Liver (tissue), 3 donors: ENCODE measurements at regions not wholly inside any gene's neighbourhood (a gene's known extent, or its start where the extent isn't known, plus 50 kb on each side); places are given as distances from the start of the nearest gene placed in this dataset.

ENCODE experiments used
- EGR1 ChIP-seq, 2 donors: IDR thresholded peaks; 2 replicates each; pipeline ENCODE4 v1.6.1; 2016 to 2018; ENCODE audit warnings: antibody characterized with exemption in 2 of 2, low read depth in 2 of 2
- FOXA1 ChIP-seq: IDR thresholded peaks from 2 replicates; pipeline ENCODE4 v1.6.1; 2016; ENCODE audit warnings: antibody characterized with exemption
- FOXA2 ChIP-seq: IDR thresholded peaks from 2 replicates; pipeline ENCODE4 v1.6.1; 2016; ENCODE audit warnings: antibody characterized with exemption
- GABPA ChIP-seq, 2 donors: IDR thresholded peaks in 1 of 2; conservative IDR thresholded peaks in 1 of 2; 2 replicates each; pipeline ENCODE4 v1.6.1; 2016; ENCODE audit warnings: antibody characterized with exemption in 2 of 2, mild to moderate bottlenecking in 1 of 2, moderate library complexity in 1 of 2
- JUND ChIP-seq, 2 donors: IDR thresholded peaks; 2 replicates each; pipeline ENCODE4 v1.6.1; 2016; ENCODE audit warnings: antibody characterized with exemption in 2 of 2
- NR2F2 ChIP-seq: IDR thresholded peaks from 2 replicates; pipeline ENCODE4 v1.6.1; 2016; ENCODE audit warnings: antibody characterized with exemption
- RAD21 ChIP-seq, 2 donors: IDR thresholded peaks; 2 replicates each; pipeline ENCODE4 v1.6.1; 2016; ENCODE audit warnings: antibody characterized with exemption in 2 of 2, mild to moderate bottlenecking in 2 of 2
- SP1 ChIP-seq: IDR thresholded peaks from 2 replicates; pipeline ENCODE4 v1.6.1; 2018; ENCODE audit warnings: antibody characterized with exemption, mild to moderate bottlenecking
- TAF1 ChIP-seq: conservative IDR thresholded peaks from 2 replicates; pipeline ENCODE4 v1.6.1; 2016; ENCODE audit warnings: antibody characterized with exemption, mild to moderate bottlenecking
- YY1 ChIP-seq: IDR thresholded peaks from 2 replicates; pipeline ENCODE4 v1.6.1; 2016; ENCODE audit warnings: antibody characterized with exemption, mild to moderate bottlenecking
- TF ChIP-seq, protein P1 (sequence below): fragments of 150-350 bp; IDR thresholded peaks from 2 replicates; pipeline ENCODE4 v1.5.1; 2017; ENCODE audit warnings: improper control_type of control experiment, low read depth, low read length; ENCODE audit not compliant: missing input control
- TF ChIP-seq, protein P2 (sequence below): IDR thresholded peaks from 2 replicates; pipeline ENCODE4 v1.6.1; 2016; ENCODE audit warnings: antibody characterized with exemption, mild to moderate bottlenecking
- TF ChIP-seq, protein P3 (sequence below): IDR thresholded peaks from 2 replicates; pipeline ENCODE4 v1.6.1; 2016; ENCODE audit warnings: antibody characterized with exemption
- TF ChIP-seq, protein P4 (sequence below): IDR thresholded peaks from 2 replicates; pipeline ENCODE4 v1.6.1; 2016; ENCODE audit warnings: antibody characterized with exemption
- donor health status: healthy.
- donor health status: healthy.

DNA sequence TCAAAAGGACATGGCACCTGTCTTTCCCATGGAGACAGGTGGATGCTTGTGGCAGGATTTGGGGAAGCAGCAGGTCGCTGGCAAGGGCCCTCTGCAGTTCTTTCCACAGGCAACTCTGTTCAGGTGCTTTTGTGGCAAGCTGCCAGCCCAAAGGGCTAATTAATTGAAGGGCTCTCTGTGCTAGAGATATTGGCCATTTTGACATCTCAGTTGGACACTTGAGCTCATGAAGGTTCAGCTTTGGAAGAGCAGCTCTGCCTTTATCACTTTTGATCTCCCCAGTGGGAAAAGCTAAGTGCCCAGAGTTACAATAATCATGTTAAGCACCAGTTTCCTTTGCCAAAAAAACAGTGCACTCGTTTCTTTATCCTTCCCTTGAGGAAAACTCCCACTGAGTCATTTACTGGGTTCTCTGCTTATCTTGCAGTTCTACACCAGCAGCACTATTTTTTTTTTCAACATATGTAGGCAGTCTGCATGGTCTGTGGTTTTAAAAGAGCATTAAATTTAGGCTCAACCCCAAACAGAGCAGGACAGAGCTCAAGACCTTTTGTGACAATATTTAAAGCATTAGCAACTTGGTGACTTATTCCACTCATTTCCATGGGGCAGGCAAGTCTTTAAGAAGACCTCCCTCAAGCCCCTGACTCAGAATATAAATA is 336.4 kb upstream of the RASGEF1B start:
- TF ChIP-seq RAD21 (IDR thresholded peaks at IDR 0.05) (no peak), SP1 (no peak), YY1 (no peak), NR2F2 (no peak), FOXA2 (no peak), GABPA (IDR thresholded peaks at IDR 0.05 in 1 of 2, conservative IDR thresholded peaks at IDR 0.05 in 1 of 2) (no peak), EGR1 (IDR thresholded peaks at IDR 0.05; ENCODE audit: low read depth in 2 of 2) (no peak), TAF1 (no peak), FOXA1 (no peak), JUND (IDR thresholded peaks at IDR 0.05) (no peak)
- TF ChIP-seq, protein P1, sequence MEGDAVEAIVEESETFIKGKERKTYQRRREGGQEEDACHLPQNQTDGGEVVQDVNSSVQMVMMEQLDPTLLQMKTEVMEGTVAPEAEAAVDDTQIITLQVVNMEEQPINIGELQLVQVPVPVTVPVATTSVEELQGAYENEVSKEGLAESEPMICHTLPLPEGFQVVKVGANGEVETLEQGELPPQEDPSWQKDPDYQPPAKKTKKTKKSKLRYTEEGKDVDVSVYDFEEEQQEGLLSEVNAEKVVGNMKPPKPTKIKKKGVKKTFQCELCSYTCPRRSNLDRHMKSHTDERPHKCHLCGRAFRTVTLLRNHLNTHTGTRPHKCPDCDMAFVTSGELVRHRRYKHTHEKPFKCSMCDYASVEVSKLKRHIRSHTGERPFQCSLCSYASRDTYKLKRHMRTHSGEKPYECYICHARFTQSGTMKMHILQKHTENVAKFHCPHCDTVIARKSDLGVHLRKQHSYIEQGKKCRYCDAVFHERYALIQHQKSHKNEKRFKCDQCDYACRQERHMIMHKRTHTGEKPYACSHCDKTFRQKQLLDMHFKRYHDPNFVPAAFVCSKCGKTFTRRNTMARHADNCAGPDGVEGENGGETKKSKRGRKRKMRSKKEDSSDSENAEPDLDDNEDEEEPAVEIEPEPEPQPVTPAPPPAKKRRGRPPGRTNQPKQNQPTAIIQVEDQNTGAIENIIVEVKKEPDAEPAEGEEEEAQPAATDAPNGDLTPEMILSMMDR, result no peak
- TF ChIP-seq, protein P2, sequence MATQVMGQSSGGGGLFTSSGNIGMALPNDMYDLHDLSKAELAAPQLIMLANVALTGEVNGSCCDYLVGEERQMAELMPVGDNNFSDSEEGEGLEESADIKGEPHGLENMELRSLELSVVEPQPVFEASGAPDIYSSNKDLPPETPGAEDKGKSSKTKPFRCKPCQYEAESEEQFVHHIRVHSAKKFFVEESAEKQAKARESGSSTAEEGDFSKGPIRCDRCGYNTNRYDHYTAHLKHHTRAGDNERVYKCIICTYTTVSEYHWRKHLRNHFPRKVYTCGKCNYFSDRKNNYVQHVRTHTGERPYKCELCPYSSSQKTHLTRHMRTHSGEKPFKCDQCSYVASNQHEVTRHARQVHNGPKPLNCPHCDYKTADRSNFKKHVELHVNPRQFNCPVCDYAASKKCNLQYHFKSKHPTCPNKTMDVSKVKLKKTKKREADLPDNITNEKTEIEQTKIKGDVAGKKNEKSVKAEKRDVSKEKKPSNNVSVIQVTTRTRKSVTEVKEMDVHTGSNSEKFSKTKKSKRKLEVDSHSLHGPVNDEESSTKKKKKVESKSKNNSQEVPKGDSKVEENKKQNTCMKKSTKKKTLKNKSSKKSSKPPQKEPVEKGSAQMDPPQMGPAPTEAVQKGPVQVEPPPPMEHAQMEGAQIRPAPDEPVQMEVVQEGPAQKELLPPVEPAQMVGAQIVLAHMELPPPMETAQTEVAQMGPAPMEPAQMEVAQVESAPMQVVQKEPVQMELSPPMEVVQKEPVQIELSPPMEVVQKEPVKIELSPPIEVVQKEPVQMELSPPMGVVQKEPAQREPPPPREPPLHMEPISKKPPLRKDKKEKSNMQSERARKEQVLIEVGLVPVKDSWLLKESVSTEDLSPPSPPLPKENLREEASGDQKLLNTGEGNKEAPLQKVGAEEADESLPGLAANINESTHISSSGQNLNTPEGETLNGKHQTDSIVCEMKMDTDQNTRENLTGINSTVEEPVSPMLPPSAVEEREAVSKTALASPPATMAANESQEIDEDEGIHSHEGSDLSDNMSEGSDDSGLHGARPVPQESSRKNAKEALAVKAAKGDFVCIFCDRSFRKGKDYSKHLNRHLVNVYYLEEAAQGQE, result no peak
- TF ChIP-seq, protein P3, sequence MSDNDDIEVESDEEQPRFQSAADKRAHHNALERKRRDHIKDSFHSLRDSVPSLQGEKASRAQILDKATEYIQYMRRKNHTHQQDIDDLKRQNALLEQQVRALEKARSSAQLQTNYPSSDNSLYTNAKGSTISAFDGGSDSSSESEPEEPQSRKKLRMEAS, result no peak
- TF ChIP-seq, protein P4, sequence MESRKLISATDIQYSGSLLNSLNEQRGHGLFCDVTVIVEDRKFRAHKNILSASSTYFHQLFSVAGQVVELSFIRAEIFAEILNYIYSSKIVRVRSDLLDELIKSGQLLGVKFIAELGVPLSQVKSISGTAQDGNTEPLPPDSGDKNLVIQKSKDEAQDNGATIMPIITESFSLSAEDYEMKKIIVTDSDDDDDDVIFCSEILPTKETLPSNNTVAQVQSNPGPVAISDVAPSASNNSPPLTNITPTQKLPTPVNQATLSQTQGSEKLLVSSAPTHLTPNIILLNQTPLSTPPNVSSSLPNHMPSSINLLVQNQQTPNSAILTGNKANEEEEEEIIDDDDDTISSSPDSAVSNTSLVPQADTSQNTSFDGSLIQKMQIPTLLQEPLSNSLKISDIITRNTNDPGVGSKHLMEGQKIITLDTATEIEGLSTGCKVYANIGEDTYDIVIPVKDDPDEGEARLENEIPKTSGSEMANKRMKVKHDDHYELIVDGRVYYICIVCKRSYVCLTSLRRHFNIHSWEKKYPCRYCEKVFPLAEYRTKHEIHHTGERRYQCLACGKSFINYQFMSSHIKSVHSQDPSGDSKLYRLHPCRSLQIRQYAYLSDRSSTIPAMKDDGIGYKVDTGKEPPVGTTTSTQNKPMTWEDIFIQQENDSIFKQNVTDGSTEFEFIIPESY, result no peak
